ENCODE measurements at regions not wholly inside any gene's neighbourhood (a gene's known extent, or its start where the extent isn't known, plus 50 kb on each side); places are given as distances from the start of the nearest gene placed in this dataset.

DNA sequence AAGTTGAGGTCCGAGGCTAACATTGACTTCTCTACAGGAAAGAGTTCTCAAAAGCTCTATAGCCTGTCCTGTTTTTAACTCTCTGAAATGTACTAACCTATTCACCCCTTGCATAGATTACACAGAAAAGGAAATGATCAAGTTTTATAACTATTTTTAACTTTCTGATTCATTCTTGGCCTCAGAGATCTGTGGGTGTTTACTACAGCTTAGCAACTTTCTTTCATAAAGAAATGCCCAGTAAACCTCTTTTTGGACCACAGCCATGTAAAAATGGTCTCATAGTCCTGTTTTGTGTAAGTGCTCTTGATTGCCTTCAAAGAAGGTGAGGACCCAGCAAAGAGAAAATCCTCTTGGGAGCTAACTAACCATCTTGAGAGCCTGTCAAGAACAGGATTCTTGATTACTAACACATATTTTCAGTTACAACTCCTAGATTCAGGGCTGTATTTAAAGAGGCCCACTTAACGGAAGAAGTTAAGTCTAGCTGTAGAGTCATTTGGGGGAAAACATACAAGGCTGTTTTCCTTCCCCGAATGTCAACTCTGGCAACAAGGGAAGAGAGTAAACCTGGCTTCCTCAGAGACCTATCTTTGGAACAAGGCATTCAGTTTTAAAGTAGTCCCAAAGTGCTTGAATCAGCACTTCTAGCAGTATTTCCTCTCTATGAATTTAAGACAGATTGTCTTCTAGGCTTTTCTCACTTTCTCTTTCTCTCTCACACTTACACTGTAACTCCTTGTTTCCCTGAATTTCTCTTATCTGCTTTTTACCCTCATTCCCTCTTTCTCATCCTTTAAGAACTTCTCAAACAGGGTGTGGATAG lies 78.2 kb downstream of the IL21 start:
- H3K4me1 Mint-ChIP-seq (ENCODE audit: low read depth): peaks cover 64% of the 10 kb centered on the region
- POLR2A ChIA-PET: interaction anchor here (0.6 to 1.8 kb wide), 4 partner anchors 36 to 116 kb away, joined by 3 to 5 read pairs (median 4); no protein-coding TSS in a partner anchor
- H3K27me3 Mint-ChIP-seq: no peaks in the 10 kb centered on the region
- CTCF ChIA-PET: interaction anchor here (1.1 to 1.7 kb wide), 2 partner anchors 10 to 35 kb away, joined by 3 to 12 read pairs; no protein-coding TSS in a partner anchor
- H3K27ac Mint-ChIP-seq: peak overlapping the region; percentile 93
- H3K9me3 Mint-ChIP-seq: no peaks in the 10 kb centered on the region
- TF ChIP-seq, protein P1, sequence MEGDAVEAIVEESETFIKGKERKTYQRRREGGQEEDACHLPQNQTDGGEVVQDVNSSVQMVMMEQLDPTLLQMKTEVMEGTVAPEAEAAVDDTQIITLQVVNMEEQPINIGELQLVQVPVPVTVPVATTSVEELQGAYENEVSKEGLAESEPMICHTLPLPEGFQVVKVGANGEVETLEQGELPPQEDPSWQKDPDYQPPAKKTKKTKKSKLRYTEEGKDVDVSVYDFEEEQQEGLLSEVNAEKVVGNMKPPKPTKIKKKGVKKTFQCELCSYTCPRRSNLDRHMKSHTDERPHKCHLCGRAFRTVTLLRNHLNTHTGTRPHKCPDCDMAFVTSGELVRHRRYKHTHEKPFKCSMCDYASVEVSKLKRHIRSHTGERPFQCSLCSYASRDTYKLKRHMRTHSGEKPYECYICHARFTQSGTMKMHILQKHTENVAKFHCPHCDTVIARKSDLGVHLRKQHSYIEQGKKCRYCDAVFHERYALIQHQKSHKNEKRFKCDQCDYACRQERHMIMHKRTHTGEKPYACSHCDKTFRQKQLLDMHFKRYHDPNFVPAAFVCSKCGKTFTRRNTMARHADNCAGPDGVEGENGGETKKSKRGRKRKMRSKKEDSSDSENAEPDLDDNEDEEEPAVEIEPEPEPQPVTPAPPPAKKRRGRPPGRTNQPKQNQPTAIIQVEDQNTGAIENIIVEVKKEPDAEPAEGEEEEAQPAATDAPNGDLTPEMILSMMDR (IDR thresholded peaks at IDR 0.05): no peak
- intact Hi-C loops (cut with micrococcal nuclease): loop anchor here (5.0 kb wide), 2 partner anchors 35 to 85 kb away; partner anchors contain the start of gene IL2
- peaks cover 2% of the 10 kb centered on the region for H3K36me3 Mint-ChIP-seq (ENCODE audit: low read depth)
- H3K4me3 Mint-ChIP-seq: peak overlapping the region; percentile 40
- DNase-seq: no peak
- peak; percentile 67 for ATAC-seq

DNA sequence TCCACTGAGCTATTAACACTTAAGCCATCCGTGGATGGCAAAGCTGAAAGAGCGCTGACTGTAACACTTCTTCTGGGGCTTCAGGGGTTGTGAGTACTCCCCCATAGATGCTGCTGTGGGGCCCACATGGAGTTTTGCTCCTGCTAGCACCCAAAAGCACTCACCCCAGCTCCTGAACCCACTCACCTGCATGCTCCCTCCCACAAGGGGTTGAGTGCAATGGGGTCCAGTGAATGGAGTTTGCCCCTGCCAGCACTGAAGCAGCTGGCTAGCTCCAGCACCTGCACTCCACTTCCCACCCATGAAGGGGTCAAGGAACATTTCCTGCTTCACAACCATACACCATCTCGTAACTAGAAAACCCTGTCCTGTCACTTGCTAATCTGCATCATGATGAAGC lies 78.9 kb downstream of the IL21 start:
- ATAC-seq (peak; percentile 6), DNase-seq (no peak)
- Mint-ChIP-seq H3K4me1 (ENCODE audit: low read depth) (peaks cover 67% of the 10 kb centered on the region), H3K27me3 (no peaks in the 10 kb centered on the region), H3K36me3 (ENCODE audit: low read depth) (peaks cover 2% of the 10 kb centered on the region), H3K9me3 (no peaks in the 10 kb centered on the region), H3K27ac (peak overlapping the region; percentile 93), H3K4me3 (peak overlapping the region; percentile 20)
- intact Hi-C loops (cut with micrococcal nuclease): loop anchor here (5.0 kb wide), 2 partner anchors 35 to 85 kb away; partner anchors contain the start of gene IL2
- TF ChIP-seq, protein P1 (IDR thresholded peaks at IDR 0.05): no peak
- POLR2A ChIA-PET: interaction anchor here (0.6 to 1.8 kb wide), 4 partner anchors 36 to 117 kb away, joined by 3 to 5 read pairs (median 4); no protein-coding TSS in a partner anchor
- CTCF ChIA-PET: interaction anchor here (0.9 to 1.7 kb wide), 4 partner anchors 10 to 83 kb away, joined by 3 to 12 read pairs (median 4); no protein-coding TSS in a partner anchor

DNA sequence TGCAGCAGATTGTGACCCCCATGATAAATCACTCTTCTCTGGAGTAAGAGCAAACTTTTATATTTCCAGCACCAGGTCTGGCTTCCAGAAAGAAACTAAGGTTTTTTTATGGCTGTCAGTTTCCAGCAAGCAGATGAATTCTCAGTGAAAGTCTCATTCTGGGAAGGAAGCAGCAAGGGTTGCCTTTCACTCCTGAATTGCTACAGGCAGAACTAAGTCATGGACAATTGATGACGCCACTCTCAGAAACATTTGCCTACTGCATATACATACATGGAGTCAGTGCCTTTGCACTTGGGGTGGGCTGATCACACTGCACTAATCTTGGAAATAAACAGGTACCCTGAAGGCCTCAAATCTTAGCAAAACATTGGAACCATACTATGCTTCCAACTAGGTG lies 80.0 kb downstream of the IL21 start:
- CTCF ChIA-PET: interaction anchor here (0.9 to 1.7 kb wide), 3 partner anchors 26 to 82 kb away, joined by 3 to 12 read pairs (median 5); no protein-coding TSS in a partner anchor

DNA sequence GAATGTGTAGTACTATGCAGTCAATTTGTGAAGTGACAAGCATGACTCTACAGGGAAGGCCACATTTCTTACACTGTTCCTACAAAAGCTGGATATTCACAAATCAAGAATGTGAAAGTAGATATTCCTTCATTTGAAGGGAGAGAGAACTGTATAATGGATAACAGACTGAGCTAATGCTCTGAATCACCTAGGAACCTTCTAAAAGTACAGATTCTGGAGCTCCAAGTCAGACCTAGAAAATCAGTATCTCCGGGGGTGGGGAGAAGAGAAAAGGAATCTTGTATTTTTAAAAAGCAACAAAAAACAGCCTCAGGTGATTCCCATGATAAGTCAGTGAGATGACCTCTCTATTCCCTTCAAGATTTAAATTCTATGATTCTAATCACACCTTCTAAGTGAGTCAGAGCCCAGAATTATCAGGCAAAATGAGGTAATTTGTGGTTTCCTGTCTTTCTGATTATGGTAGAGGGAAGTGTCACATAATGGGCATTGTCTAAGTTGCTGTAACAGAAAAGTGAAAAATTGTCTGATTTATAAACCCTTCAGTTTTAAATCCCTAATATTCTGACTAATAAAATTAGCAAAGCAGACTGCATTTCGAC lies 80.9 kb downstream of the IL21 start:
- TF ChIP-seq, protein P1 (IDR thresholded peaks at IDR 0.05): no peak
- ChIA-PET POLR2A (interaction anchor here (0.9 kb wide), 1 partner anchor 85 kb away, joined by 3 read pairs; no protein-coding TSS in a partner anchor), CTCF (no interaction called here)
- H3K27me3 Mint-ChIP-seq: no peaks in the 10 kb centered on the region
- H3K4me1 Mint-ChIP-seq (ENCODE audit: low read depth): peaks cover 66% of the 10 kb centered on the region
- peaks cover 2% of the 10 kb centered on the region for H3K36me3 Mint-ChIP-seq (ENCODE audit: low read depth)
- no peak overlapping the region for H3K4me3 Mint-ChIP-seq
- H3K27ac Mint-ChIP-seq: peak overlapping the region; percentile 93
- intact Hi-C loops (cut with micrococcal nuclease): loop anchor here (5.0 kb wide), 2 partner anchors 37 to 83 kb away; partner anchors contain the start of gene IL2
- peaks cover 7% of the 10 kb centered on the region for H3K9me3 Mint-ChIP-seq
- DNase-seq (no peak), ATAC-seq (peak; percentile 74)

More for the DNA sequence above, 80.0 kb downstream of the IL21 start:
- ATAC-seq (no peak), DNase-seq (no peak)
- peak overlapping the region; percentile 93 for H3K27ac Mint-ChIP-seq
- H3K9me3 Mint-ChIP-seq: peaks cover 2% of the 10 kb centered on the region
- no peaks in the 10 kb centered on the region for H3K27me3 Mint-ChIP-seq
- peaks cover 2% of the 10 kb centered on the region for H3K36me3 Mint-ChIP-seq (ENCODE audit: low read depth)
- no peak overlapping the region for H3K4me3 Mint-ChIP-seq
- POLR2A ChIA-PET: interaction anchor here (0.9 kb wide), 1 partner anchor 86 kb away, joined by 3 read pairs; no protein-coding TSS in a partner anchor
- peaks cover 66% of the 10 kb centered on the region for H3K4me1 Mint-ChIP-seq (ENCODE audit: low read depth)
- intact Hi-C loops (cut with micrococcal nuclease): loop anchor here (5.0 kb wide), 2 partner anchors 36 to 84 kb away; partner anchors contain the start of gene IL2
- TF ChIP-seq, protein P1 (IDR thresholded peaks at IDR 0.05): no peak

Data from activated CD8-positive, alpha-beta T cell treated with anti-CD3 and anti-CD28 coated beads for 36 hours (primary cell).